DOHH2 (cell line): ENCODE measurements at regions not wholly inside any gene's neighbourhood (a gene's known extent, or its start where the extent isn't known, plus 50 kb on each side); places are given as distances from the start of the nearest gene placed in this dataset.

Experiments
- CTCF ChIP-seq: fragments of 200-600 bp; sonication (generic); IDR thresholded peaks from one replicate; pipeline ENCODE4 v1.5.1; 2014; ENCODE audit warnings: antibody characterized with exemption, mild to moderate bottlenecking, low read depth, low read length; ENCODE audit not compliant: poor library complexity, severe bottlenecking
- EZH2phosphoT487 ChIP-seq: fragments of 200-600 bp; sonication (generic); IDR thresholded peaks from 2 replicates; pipeline ENCODE4 v1.6.1; 2017; ENCODE audit warnings: borderline replicate concordance, mild to moderate bottlenecking, antibody characterized with exemption, low read length, moderate library complexity, mixed read lengths

- TF ChIP-seq CTCF, result no peak
- TF ChIP-seq EZH2phosphoT487, result no peak
Observed at GRCh38 chr18:73551211-73551610, 596.4 kb downstream of the FBXO15 start.
